GM23338 (cell line): ENCODE measurements at regions not wholly inside any gene's neighbourhood (a gene's known extent, or its start where the extent isn't known, plus 50 kb on each side); places are given as distances from the start of the nearest gene placed in this dataset.

Experiments
- ATAC-seq: fragments of 200-7000 bp; cut with Tn5 transposase; 3 replicates; pipeline ENCODE4 v1.9.1; 2020
- DNase-seq: peaks from one replicate; pipeline ENCODE4 v3.0.0-alpha.2; 2015; ENCODE audit warnings: low spot score
- H2AFZ ChIP-seq: fragments of 200-600 bp; sonication (generic); 2 replicates; pipeline ENCODE4 v1.8.0; 2016; ENCODE audit warnings: antibody characterized with exemption, mild to moderate bottlenecking, moderate library complexity
- H3F3A ChIP-seq: fragments of 200-600 bp; sonication (generic); replicated peaks from 2 replicates; pipeline ENCODE4 v1.8.0; 2017; ENCODE audit warnings: antibody characterized with exemption, mixed run types, low read depth
- H3K27ac ChIP-seq: fragments of 200-600 bp; sonication (generic); 2 replicates; pipeline ENCODE4 v1.6.1; 2016; ENCODE audit warnings: low read depth
- H3K27me3 ChIP-seq: fragments of 200-600 bp; sonication (generic); 2 replicates; pipeline ENCODE4 v1.8.0; 2016; ENCODE audit warnings: mild to moderate bottlenecking, mixed run types, moderate library complexity; ENCODE audit not compliant: insufficient read depth
- H3K36me3 ChIP-seq: fragments of 200-600 bp; sonication (generic); 2 replicates; pipeline ENCODE4 v1.8.0; 2016; ENCODE audit warnings: mild to moderate bottlenecking; ENCODE audit not compliant: insufficient read depth
- H3K4me1 ChIP-seq: fragments of 200-600 bp; sonication (generic); 2 replicates; pipeline ENCODE4 v1.8.0; 2016; ENCODE audit warnings: mild to moderate bottlenecking, moderate library complexity; ENCODE audit not compliant: insufficient read depth
- H3K4me2 ChIP-seq: fragments of 200-600 bp; sonication (generic); 2 replicates; pipeline ENCODE4 v1.7.1; 2017; ENCODE audit warnings: mixed run types
- H3K4me3 ChIP-seq: fragments of 200-600 bp; sonication (generic); 2 replicates; pipeline ENCODE4 v1.6.1; 2016; ENCODE audit warnings: mixed run types
- H3K79me2 ChIP-seq: fragments of 200-600 bp; sonication (generic); replicated peaks from 2 replicates; pipeline ENCODE4 v1.8.0; 2017; ENCODE audit warnings: mild to moderate bottlenecking; ENCODE audit not compliant: insufficient read depth
- H3K9me2 ChIP-seq: fragments of 200-600 bp; sonication (generic); 2 replicates; pipeline ENCODE4 v1.8.0; 2017; ENCODE audit not compliant: insufficient read depth
- H4K20me1 ChIP-seq: fragments of 200-600 bp; sonication (generic); replicated peaks from 2 replicates; pipeline ENCODE4 v1.8.0; 2017; ENCODE audit warnings: mild to moderate bottlenecking; ENCODE audit not compliant: insufficient read depth
- H3K27ac Mint-ChIP-seq: 2 replicates; pipeline ENCODE4 v1.8.0; 2020; ENCODE audit warnings: inconsistent platforms, mild to moderate bottlenecking, moderate library complexity, mixed read lengths
- H3K27me3 Mint-ChIP-seq: 3 replicates; pipeline ENCODE4 v1.8.0; 2022; ENCODE audit warnings: low read depth, mild to moderate bottlenecking, moderate library complexity, mixed read lengths, inconsistent platforms; ENCODE audit not compliant: insufficient read depth, poor library complexity
- H3K36me3 Mint-ChIP-seq: 3 replicates; pipeline ENCODE4 v1.8.0; 2021; ENCODE audit warnings: low read depth, mild to moderate bottlenecking, inconsistent platforms, moderate library complexity, mixed read lengths
- H3K4me1 Mint-ChIP-seq: 3 replicates; pipeline ENCODE4 v1.8.0; 2020; ENCODE audit warnings: mild to moderate bottlenecking, inconsistent platforms, mixed read lengths
- H3K4me3 Mint-ChIP-seq: 3 replicates; pipeline ENCODE4 v1.8.0; 2021; ENCODE audit warnings: moderate library complexity, mild to moderate bottlenecking, inconsistent platforms, mixed read lengths
- H3K9me3 Mint-ChIP-seq: 3 replicates; pipeline ENCODE4 v1.8.0; 2020; ENCODE audit warnings: moderate library complexity, mild to moderate bottlenecking, inconsistent platforms, mixed read lengths
- CREB1 ChIP-seq: fragments of 250-450 bp; sonication (Bioruptor Pico); IDR thresholded peaks from 2 replicates; pipeline ENCODE4 v1.5.0; 2020; ENCODE audit warnings: low read depth, mild to moderate bottlenecking, moderate library complexity
- ETS1 ChIP-seq: IDR thresholded peaks from 2 replicates; pipeline ENCODE4 v1.6.1; 2016; ENCODE audit warnings: antibody characterized with exemption
- EZH2 ChIP-seq: fragments of 200-600 bp; sonication (generic); IDR thresholded peaks from one replicate; pipeline ENCODE4 v1.8.0; 2017; ENCODE audit warnings: antibody characterized with exemption, mild to moderate bottlenecking, low read depth; ENCODE audit not compliant: unreplicated experiment
- JUNB ChIP-seq: IDR thresholded peaks from one replicate; pipeline ENCODE4 v1.6.1; 2016; ENCODE audit warnings: antibody characterized with exemption; ENCODE audit not compliant: unreplicated experiment
- STAT1 ChIP-seq: IDR thresholded peaks from one replicate; pipeline ENCODE4 v1.6.1; 2016; ENCODE audit warnings: antibody characterized with exemption; ENCODE audit not compliant: unreplicated experiment
- TF ChIP-seq, protein P1 (sequence below), 2 experiments: fragments of 200-600 bp in 1 of 2; sonication (generic) in 1 of 2; conservative IDR thresholded peaks; 2 replicates each; pipeline versions ENCODE4 v1.5.1 to v1.6.1; 2016 to 2017; ENCODE audit warnings: antibody characterized with exemption in 2 of 2, low read depth in 2 of 2, mild to moderate bottlenecking in 2 of 2, moderate library complexity in 1 of 2
- TF ChIP-seq, protein P2 (sequence below): IDR thresholded peaks from one replicate; pipeline ENCODE4 v1.6.1; 2018; ENCODE audit warnings: antibody characterized with exemption; ENCODE audit not compliant: unreplicated experiment
- TF ChIP-seq, protein P3 (sequence below): fragments of 250-450 bp; sonication (Bioruptor Pico); IDR thresholded peaks from 2 replicates; pipeline ENCODE4 v1.5.0; 2020; ENCODE audit warnings: mild to moderate bottlenecking, moderate library complexity

- H3K27ac ChIP-seq: no peak overlapping the region
- no peaks in the 10 kb centered on the region for H4K20me1 ChIP-seq
- H3K27me3 ChIP-seq: no peaks in the 10 kb centered on the region
- H3K79me2 ChIP-seq: no peaks in the 10 kb centered on the region
- no peaks in the 10 kb centered on the region for H3K9me3 Mint-ChIP-seq
- no peaks in the 10 kb centered on the region for H3K36me3 ChIP-seq
- H3K4me1 Mint-ChIP-seq: peaks cover 17% of the 10 kb centered on the region
- H3F3A ChIP-seq: no peaks in the 10 kb centered on the region
- DNase-seq (peak; percentile 11), ATAC-seq (peak; percentile 63)
- peak overlapping the region; percentile 34; the same call in 1 of the 2 replicates for H3K4me2 ChIP-seq
- H3K36me3 Mint-ChIP-seq: no peaks in the 10 kb centered on the region
- no peak overlapping the region for H3K27ac Mint-ChIP-seq
- H3K9me2 ChIP-seq: peaks cover 5% of the 10 kb centered on the region
- no peak overlapping the region for H3K4me3 Mint-ChIP-seq
- no peak for TF ChIP-seq STAT1
- TF ChIP-seq, protein P1, sequence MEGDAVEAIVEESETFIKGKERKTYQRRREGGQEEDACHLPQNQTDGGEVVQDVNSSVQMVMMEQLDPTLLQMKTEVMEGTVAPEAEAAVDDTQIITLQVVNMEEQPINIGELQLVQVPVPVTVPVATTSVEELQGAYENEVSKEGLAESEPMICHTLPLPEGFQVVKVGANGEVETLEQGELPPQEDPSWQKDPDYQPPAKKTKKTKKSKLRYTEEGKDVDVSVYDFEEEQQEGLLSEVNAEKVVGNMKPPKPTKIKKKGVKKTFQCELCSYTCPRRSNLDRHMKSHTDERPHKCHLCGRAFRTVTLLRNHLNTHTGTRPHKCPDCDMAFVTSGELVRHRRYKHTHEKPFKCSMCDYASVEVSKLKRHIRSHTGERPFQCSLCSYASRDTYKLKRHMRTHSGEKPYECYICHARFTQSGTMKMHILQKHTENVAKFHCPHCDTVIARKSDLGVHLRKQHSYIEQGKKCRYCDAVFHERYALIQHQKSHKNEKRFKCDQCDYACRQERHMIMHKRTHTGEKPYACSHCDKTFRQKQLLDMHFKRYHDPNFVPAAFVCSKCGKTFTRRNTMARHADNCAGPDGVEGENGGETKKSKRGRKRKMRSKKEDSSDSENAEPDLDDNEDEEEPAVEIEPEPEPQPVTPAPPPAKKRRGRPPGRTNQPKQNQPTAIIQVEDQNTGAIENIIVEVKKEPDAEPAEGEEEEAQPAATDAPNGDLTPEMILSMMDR (conservative IDR thresholded peaks at IDR 0.05; ENCODE audit: low read depth in 2 of 2): peak in 1 of 2 experiments; percentile 14; a peak in 1 of 4 replicates
- H3K4me3 ChIP-seq: no peak overlapping the region
- H3K4me1 ChIP-seq: peaks cover 15% of the 10 kb centered on the region
- peaks cover 3% of the 10 kb centered on the region for H3K27me3 Mint-ChIP-seq
- peak overlapping the region; percentile 85 for H2AFZ ChIP-seq
Measured at GRCh38 chr12:45575823-45576475, 153.6 kb upstream of the ARID2 start.

- ATAC-seq (no peak), DNase-seq (no peak)
- H3K4me3 ChIP-seq: no peak overlapping the region
- H3K4me1 ChIP-seq: peaks cover 15% of the 10 kb centered on the region
- no peaks in the 10 kb centered on the region for H3K79me2 ChIP-seq
- peaks cover 17% of the 10 kb centered on the region for H3K4me1 Mint-ChIP-seq
- H3K27me3 Mint-ChIP-seq: peaks cover 3% of the 10 kb centered on the region
- H4K20me1 ChIP-seq: no peaks in the 10 kb centered on the region
- H3F3A ChIP-seq: no peaks in the 10 kb centered on the region
- H3K9me2 ChIP-seq: peaks cover 12% of the 10 kb centered on the region
- H3K27ac Mint-ChIP-seq: no peak overlapping the region
- H3K4me2 ChIP-seq: no peak overlapping the region
- H3K36me3 ChIP-seq: no peaks in the 10 kb centered on the region
- H3K27me3 ChIP-seq: no peaks in the 10 kb centered on the region
- no peaks in the 10 kb centered on the region for H3K36me3 Mint-ChIP-seq
- H3K4me3 Mint-ChIP-seq: no peak overlapping the region
- H2AFZ ChIP-seq: no peak overlapping the region
- no peak overlapping the region for H3K27ac ChIP-seq
- H3K9me3 Mint-ChIP-seq: no peaks in the 10 kb centered on the region
- no peak for TF ChIP-seq EZH2
- TF ChIP-seq JUNB: no peak
- TF ChIP-seq, protein P2, sequence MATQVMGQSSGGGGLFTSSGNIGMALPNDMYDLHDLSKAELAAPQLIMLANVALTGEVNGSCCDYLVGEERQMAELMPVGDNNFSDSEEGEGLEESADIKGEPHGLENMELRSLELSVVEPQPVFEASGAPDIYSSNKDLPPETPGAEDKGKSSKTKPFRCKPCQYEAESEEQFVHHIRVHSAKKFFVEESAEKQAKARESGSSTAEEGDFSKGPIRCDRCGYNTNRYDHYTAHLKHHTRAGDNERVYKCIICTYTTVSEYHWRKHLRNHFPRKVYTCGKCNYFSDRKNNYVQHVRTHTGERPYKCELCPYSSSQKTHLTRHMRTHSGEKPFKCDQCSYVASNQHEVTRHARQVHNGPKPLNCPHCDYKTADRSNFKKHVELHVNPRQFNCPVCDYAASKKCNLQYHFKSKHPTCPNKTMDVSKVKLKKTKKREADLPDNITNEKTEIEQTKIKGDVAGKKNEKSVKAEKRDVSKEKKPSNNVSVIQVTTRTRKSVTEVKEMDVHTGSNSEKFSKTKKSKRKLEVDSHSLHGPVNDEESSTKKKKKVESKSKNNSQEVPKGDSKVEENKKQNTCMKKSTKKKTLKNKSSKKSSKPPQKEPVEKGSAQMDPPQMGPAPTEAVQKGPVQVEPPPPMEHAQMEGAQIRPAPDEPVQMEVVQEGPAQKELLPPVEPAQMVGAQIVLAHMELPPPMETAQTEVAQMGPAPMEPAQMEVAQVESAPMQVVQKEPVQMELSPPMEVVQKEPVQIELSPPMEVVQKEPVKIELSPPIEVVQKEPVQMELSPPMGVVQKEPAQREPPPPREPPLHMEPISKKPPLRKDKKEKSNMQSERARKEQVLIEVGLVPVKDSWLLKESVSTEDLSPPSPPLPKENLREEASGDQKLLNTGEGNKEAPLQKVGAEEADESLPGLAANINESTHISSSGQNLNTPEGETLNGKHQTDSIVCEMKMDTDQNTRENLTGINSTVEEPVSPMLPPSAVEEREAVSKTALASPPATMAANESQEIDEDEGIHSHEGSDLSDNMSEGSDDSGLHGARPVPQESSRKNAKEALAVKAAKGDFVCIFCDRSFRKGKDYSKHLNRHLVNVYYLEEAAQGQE: no peak
- no peak for TF ChIP-seq ETS1
- TF ChIP-seq, protein P3, sequence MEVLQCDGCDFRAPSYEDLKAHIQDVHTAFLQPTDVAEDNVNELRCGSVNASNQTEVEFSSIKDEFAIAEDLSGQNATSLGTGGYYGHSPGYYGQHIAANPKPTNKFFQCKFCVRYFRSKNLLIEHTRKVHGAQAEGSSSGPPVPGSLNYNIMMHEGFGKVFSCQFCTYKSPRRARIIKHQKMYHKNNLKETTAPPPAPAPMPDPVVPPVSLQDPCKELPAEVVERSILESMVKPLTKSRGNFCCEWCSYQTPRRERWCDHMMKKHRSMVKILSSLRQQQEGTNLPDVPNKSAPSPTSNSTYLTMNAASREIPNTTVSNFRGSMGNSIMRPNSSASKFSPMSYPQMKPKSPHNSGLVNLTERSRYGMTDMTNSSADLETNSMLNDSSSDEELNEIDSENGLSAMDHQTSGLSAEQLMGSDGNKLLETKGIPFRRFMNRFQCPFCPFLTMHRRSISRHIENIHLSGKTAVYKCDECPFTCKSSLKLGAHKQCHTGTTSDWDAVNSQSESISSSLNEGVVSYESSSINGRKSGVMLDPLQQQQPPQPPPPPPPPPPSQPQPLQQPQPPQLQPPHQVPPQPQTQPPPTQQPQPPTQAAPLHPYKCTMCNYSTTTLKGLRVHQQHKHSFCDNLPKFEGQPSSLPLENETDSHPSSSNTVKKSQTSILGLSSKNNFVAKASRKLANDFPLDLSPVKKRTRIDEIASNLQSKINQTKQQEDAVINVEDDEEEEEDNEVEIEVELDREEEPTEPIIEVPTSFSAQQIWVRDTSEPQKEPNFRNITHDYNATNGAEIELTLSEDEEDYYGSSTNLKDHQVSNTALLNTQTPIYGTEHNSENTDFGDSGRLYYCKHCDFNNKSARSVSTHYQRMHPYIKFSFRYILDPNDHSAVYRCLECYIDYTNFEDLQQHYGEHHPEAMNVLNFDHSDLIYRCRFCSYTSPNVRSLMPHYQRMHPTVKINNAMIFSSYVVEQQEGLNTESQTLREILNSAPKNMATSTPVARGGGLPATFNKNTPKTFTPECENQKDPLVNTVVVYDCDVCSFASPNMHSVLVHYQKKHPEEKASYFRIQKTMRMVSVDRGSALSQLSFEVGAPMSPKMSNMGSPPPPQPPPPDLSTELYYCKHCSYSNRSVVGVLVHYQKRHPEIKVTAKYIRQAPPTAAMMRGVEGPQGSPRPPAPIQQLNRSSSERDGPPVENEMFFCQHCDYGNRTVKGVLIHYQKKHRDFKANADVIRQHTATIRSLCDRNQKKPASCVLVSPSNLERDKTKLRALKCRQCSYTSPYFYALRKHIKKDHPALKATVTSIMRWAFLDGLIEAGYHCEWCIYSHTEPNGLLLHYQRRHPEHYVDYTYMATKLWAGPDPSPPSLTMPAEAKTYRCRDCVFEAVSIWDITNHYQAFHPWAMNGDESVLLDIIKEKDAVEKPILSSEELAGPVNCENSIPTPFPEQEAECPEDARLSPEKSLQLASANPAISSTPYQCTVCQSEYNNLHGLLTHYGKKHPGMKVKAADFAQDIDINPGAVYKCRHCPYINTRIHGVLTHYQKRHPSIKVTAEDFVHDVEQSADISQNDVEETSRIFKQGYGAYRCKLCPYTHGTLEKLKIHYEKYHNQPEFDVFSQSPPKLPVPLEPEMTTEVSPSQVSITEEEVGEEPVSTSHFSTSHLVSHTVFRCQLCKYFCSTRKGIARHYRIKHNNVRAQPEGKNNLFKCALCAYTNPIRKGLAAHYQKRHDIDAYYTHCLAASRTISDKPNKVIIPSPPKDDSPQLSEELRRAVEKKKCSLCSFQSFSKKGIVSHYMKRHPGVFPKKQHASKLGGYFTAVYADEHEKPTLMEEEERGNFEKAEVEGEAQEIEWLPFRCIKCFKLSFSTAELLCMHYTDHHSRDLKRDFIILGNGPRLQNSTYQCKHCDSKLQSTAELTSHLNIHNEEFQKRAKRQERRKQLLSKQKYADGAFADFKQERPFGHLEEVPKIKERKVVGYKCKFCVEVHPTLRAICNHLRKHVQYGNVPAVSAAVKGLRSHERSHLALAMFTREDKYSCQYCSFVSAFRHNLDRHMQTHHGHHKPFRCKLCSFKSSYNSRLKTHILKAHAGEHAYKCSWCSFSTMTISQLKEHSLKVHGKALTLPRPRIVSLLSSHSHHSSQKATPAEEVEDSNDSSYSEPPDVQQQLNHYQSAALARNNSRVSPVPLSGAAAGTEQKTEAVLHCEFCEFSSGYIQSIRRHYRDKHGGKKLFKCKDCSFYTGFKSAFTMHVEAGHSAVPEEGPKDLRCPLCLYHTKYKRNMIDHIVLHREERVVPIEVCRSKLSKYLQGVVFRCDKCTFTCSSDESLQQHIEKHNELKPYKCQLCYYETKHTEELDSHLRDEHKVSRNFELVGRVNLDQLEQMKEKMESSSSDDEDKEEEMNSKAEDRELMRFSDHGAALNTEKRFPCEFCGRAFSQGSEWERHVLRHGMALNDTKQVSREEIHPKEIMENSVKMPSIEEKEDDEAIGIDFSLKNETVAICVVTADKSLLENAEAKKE: no peak
- no peak for TF ChIP-seq CREB1
Measured at GRCh38 chr12:45577844-45578399, 151.6 kb upstream of the ARID2 start.
